ENCODE measurements at regions not wholly inside any gene's neighbourhood (a gene's known extent, or its start where the extent isn't known, plus 50 kb on each side); places are given as distances from the start of the nearest gene placed in this dataset.

DNA sequence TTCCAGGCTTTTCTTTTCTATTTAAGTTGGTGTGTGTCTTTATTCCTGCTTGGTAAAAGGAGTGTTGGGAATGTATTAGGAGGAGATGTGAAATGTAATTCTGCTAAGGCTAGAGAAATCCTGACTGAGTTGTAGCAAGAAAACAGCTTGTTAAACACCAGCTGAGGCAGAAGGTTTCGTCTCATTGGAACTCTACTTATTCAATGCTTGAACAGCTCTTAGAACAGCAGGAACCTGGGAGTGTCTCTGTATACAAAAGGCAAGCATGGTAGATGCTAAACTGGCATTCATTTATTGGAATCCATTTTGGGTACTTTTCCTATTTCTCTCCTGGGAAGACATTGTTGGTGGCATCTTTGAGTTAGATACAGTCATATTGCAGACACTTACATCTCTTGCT lies 280.9 kb downstream of the HRH4 start:
- DNase-seq = no peak

DNA sequence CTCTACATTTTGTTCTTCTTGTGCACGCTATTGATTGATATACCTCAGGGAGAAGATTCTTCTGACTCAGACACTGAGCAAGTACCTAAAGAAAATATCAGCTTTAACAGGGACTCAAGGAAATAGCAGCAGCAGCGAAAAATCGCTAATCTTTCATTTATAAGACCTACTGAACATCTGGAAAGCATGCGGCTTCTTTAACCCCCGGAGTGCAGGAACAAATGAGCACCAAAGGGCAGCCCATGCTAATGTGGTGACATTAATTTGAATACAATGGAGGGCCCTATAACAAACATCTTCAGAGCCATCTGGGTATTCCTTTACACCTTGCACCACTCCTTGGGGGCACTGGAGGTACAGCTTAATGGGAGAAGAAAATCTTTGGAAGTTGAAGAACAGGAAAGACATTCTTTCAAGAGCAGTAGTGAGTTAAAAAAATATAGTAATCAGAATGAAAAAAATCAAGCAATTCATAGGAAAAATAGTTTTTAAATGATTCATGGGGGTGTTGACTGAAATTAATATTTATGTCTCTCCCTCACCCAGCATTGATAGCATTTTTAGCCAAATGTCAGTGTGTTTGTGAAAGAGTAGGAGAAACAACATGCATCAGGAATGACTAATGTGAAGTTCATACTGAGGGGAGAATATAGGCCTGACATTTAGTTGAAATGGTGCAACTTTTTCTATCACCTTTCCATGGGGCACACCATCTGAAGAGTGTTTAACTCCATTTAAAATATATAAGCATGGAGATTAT lies 281.7 kb downstream of the HRH4 start:
- DNase-seq = no peak

DNA sequence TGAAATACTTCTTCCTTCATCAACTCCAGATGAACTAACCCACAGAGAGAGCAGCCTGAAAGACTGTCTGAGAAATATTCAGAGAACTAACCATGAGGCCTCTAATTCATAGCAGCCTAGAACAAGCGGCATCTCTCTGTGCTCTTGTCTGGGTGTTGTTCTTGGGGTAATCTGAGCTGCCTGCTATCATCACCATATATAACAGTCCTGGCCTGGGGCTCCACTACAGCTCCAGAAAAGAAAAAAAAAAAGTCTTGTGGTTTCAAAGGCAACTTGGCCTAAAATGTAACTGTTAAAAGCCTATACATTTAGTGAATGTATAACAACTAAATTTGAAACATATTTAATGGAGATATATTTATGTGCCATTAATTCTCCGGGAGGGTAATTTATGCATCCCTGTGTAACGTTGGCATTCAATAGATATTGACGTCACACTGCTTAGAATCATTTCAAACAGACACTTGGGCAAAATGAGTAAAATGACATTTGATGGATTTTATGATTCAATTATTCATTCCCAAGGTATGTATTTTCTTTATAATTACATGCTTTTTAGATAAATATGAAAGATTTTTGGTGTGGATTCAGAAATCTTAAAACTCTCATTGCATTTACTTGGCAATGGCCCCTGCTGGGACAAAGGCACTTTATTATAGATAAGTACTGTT lies 294.3 kb downstream of the HRH4 start:
- no peak for DNase-seq

DNA sequence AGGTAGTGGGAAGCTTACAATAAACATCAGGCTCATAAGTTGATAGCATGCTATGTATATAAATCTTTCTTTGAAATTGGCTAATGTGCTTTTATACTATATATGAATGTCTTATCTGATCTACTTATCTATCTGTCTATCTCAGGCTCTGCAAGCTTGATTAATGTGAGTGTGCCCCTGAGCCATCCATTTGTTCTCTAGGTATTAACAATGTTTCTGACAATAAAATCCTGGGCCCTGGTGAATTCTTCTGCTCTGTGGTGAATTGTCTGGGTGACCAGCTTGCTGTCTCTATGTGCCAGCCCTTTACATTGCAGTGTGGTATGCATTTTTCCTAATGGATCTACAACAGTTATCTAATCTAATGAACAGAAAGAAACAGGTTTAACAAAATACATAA lies 295.9 kb downstream of the HRH4 start:
- DNase-seq = no peak

DNA sequence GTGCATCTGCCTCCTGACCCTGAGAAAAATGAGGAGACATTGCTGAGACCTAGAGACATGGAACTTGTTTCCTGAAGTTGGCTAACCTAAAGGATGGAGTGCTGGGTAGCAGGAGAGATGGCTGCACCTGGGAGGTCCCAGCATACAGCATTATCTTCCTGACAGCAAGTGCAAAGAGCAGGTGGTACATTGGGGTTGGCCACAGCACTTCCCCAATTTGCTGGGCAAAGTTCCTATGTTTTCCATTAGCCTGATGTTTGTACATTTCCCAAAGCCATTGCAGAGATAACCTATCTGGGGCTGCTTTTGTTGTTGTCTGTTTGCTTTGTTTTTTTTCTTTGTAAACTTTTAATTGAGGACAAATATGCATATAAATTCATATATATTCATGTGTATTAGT lies 296.7 kb downstream of the HRH4 start:
- no peak for DNase-seq

DNA sequence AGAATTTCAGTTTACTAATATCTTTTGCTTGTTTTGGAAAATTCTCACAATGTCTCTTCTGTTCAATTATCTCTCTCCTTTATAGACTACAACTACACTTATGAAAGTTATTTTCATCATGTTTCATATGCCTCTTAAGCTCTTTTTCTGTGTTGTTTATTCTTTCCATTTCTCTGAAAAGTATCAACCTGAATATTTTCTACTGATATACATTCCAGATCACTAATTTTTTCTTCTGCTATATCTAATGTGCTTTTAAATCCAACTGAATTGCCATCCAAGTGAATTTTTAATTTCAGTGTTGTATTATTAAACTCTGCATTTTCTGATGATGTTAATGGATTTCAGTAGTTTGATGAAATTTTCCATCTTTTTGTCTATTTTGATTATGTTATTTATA lies 301.3 kb downstream of the HRH4 start:
- no peak for DNase-seq

DNA sequence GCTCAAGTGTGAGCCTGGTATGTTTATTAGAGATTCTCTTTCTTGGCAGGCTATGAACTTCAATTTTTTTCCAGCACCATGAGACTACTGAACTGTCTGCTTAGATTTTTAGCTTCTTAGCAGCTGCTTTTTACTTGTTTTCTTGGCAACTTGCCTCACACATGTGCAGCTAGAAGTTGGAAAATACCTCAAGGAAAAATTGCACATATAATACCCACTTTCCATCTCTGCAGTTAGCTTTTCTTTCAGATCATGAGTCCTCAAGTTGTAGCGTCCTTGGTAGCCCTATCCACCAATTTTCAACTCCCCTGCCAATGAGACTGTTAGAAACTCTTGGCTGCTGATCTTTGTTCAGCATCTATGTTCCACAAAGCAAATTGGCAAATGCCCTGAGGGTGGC lies 302.1 kb downstream of the HRH4 start:
- DNase-seq = no peak

DNA sequence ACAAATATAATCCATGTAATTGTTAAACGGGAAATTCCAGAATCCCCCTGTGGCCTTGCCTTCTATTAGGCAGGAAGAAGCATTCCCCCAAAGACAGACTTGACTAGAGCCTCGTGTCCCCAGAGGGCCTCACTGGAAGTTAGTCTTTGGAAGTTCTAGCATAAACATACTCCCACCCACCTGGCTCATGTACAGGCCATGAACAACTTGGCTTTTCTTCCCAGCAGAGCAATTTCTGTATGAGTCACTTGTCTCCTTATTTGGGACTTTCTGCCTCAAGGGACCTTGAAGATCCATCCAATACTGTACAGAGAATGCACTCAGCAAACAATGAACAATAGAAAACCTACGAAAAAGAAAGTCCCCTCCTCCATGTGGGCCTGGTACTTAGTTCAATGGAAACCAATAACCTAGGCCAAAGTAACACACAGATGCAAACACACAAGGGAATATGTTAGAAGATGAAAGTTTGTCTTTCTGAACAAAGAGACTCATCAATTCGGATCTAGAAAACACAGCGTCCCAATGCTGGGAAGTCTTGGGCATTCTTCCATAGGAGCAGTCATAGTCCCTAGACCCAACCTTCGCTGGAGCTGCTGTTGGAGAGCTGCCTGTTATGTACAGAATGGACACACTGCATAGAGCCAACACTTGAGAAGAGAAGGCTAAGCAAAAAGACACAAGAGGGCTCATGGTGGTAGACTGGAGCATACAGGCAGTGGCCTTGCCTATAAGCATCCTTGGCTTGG lies 303.5 kb downstream of the HRH4 start:
- no peak for DNase-seq

DNA sequence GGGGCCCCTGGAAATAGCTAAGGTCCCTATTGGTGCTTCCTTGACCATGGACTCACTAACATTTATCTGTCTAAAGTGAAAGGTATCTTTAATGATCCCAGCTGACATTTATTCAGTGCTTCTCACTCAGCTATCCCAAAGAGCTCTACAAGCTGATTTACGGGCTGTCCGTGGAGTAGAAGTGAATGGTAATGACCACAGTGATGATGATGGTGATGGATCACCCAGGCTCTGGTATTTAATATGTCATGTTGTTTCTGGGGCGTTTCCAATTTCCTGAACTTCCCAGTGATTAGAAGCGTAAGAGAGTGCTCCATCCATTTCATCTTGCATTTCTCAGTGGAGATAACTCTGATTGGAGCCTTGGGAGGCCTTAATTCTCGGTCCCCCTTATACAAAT lies 304.3 kb downstream of the HRH4 start:
- no peak for DNase-seq

DNA sequence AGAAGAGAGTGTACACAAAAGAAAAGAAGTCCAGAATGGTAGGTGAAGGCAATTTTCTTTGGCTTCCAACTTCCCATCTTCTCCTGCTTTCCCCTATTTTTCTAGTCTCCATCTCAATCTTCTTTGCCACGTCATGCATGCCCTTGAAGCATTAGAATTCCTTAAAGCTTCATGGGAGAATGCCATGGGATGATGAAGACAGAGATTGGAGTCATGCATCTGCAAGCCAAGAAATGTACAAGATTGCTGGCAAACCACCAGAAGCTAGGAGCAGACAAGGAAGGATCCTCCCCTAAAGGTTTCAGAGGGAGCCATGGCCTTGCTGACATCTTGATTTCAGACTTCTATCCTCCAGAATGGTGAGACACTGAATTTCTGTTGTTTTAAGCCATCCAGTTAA lies 305.9 kb downstream of the HRH4 start:
- no peak for DNase-seq

DNA sequence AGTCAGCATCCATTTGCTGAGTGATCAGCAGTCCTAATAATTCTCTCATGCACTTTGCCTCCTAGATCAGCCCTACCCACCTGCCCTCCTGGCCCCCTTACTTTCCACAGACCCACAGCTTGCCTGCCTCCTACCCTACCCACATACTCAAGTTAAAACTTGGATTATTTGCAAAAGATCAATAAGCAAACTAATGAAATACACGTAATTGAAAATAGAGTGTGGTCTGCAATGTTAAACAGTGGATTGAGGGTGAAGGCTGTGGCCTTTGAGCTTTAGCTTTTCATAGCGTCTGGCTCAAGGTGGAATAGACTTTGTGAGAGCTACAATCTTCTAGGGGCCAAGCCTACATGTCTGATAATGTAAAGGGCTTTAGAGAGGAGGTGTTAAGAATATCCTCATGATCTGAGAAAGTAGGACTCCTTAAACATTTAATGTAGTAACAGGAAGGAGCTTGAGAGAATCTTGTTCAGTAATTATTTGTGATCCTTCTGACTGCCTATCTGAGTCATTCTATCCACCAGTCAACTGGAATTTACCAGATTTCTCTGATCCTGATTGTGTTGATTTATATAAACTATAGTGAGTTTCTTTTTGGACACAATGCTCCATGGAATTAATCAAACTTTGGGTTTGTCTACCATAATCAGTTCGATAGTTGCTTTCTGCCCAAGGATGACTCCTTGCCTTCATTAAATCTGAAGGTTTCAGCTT lies 310.0 kb downstream of the HRH4 start:
- no peak for DNase-seq

DNA sequence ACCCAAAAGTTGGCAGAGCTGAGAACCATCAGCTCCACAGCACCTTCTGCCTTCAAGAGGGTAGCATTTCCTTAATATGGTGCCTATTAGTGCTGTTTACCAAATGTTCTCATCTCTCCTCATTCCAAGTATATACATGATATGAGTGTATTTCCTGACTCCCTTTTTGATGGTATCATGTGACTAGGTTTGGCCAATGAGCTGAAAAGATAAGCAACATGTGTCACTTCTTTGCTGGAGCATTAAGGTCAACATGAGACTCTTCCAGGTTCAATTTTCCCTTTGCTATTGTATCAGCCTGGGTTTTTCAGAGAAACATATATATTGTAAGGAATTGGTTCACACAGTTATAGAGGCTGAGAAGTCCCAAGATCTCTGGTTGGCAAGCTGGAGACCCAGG lies 310.9 kb downstream of the HRH4 start:
- no peak for DNase-seq

DNA sequence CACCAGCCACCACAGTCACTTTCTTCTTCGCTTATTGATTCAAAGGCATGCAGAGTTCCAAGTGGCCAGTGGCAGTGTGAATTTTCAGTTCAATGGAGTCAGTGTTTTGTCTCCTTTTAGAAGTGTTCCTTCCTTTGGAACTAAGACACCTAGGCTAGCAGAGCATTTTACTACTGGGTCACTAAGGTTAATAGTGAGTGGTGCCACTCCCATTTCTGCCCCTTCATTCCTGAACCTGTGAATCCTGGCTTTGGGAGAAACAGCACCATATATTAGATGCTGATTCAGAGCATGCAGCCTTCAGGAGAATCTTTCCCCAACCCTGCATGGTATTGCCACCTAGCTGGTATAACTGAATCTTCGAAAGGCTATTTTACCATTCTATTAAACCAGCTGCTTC lies 312.7 kb downstream of the HRH4 start:
- DNase-seq = no peak

DNA sequence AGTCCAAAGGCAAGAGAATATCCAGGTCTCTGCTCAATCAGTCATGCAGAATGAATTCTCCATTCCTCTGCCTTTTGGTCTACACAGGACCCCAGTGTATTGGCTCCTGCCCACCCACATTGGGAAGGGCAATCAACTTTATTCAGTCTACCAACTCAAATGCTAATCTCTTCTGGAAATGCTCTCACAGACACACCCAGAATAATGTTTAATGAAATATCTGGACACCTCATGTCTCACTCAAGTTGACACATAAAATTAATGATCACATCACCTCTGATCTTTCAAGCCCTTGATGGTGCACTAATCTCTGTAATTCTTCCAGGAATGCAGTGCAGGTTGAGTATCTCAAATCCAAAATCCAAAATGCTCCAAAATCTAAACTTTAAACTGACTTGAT lies 315.6 kb downstream of the HRH4 start:
- DNase-seq = no peak

DNA sequence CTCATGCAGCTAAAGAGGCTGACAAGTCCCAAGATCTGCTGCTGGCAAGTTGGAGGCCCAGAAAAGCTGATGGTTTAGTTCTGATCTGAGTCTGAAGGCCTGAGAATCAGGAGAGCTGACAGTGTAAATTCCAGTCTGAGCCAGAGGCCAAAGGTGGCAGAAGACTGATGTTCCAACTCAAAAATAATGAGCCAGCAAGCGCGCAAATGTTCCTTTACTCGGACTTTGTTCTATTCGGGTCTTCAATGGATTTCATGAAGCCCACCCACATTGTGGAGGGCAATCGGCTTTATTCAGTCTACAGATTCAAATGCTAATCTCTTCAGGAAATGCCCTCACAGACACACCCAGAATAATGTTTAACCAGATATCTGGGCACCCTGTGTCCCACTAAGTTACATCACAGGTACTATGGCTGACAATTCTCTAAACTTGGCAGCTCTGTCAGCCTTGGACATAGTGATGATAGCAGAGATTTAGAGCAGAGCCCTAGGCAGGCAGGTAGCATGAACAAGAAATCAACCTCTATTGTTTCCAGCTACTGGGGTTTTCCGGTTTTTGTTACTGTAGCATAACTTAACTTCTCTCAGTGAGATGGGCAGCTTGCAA lies 318.5 kb downstream of the HRH4 start:
- DNase-seq = no peak

DNA sequence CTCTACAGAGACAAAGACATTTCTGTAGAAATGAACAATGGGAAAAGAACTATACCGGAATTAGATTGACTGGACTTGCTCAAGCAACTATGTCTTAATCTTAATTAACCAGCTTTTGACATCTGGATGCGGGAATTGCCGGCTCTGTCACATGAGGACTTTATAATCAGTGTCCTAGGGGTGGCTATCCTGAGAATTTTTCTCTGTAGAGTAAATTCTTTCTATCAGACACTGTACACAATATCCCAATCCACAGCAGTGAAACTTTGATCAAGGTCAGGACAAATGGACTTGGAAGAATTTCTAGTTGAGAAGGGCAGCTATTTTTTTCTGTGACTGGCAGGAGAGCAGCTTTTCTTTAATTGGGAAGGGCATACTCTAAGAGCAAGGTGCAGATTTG lies 322.1 kb downstream of the HRH4 start:
- no peak for DNase-seq

DNA sequence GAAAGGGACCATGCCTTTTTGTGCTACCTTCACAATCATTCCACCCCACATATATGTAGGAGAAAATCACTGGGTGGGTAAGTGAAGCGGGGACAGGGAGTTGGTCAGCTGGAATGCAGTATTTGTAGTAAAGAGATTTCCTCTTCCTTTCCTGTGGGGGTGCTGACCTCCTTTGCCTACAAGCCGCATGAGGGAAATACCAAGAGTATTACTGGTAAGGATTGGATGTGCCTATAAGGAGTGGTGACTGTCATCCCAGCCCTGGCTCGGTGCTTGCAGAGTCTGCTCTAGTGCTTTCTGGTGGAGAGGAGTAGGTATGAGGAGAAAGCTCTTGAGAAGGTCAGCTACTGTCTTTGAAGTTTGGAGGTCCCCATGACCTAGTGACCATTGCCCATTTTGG lies 324.6 kb downstream of the HRH4 start:
- no peak for DNase-seq

DNA sequence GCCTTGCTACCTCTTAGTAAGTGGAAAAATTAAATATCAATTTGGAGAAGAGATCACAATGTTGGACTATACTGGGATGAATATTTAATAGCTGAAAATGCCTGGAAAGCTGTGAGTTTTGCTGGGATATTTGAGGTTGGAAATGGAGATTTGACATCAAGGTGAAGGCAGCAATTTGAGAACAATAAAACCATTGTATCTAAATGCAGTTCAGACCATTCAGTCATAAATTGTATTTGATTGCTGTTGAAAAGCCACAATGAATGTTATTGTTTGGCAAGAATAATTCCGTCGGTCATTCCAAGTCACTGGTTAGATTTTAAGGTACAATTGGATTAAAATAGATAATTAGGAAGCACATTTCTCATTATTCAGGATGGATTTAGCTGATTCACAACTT lies 325.6 kb downstream of the HRH4 start:
- no peak for DNase-seq

DNA sequence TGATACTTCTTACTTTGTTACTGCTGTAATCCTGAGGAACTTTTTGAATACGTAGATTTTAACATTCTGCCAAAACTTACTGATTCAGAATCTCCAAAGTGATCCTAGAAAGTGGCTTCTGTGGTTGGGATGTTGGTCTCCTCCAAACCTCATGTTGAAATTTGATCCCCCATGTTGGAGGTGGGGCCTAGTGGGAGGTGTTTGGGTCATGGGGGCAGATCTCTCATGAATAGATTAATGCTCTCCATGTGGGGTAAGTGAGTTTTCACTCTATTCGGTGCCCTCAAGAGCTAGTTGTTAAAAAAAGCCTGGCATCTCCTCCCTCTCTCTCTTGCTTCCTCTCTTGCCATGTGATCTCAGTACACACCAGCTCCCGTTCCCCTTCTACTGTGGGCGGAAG lies 329.9 kb downstream of the HRH4 start:
- no peak for DNase-seq

DNA sequence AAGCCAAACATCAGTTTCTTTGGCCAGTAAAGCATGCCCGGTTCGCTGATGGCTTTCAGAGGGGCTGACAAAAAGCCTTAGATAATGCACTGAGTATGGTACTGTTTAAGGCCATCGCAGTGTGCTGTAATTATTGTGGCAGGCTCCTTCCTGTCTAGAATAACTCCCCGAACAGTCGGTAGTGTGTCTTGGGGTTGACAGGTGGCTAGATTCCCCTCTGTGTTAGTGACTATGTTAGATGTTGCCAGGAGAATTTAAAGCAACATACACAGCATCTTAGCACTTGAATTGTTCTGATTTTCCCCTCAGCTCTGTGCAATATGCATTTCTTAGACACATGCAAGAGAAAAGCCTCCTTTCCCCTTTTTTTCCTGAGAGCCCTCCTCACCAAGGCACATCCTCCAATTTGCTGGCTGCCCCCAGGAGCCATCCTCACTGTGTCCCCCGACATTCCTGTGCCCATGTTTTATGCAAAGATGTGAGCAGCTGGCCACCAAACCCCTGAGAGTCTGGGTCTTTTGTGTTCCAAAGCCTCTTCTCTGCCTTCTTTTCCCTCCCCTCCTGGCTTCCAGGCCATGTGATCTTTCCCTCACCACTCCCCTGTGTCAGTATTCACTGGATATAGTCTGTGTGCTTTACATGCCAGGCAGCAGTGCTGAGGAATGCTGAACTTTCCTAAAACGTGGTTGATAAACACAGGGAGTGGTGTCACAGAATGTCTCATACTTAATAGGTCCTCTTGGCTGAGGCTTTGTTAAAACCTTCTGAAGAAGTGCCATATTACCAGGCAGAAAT lies 331.5 kb downstream of the HRH4 start:
- DNase-seq = no peak

DNA sequence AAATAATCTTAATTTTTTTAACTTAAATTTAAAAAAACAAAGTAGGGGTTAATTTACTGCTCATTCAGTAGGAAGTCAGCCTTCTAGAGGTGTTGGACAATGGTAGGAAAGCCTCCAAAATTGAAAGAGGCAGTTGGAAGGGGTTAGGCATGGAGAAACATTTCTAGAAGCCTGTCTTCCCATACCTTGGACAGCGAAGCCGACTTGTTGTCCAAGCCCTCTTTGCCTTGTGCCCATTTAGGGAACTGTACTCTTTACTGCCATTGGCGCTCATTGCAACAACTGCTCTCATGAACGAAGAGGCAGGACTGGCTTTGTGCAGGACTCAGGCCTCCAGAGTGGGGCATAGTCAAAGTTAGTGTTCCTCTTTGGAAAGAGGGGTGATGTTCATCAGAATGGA lies 333.3 kb downstream of the HRH4 start:
- DNase-seq = no peak

DNA sequence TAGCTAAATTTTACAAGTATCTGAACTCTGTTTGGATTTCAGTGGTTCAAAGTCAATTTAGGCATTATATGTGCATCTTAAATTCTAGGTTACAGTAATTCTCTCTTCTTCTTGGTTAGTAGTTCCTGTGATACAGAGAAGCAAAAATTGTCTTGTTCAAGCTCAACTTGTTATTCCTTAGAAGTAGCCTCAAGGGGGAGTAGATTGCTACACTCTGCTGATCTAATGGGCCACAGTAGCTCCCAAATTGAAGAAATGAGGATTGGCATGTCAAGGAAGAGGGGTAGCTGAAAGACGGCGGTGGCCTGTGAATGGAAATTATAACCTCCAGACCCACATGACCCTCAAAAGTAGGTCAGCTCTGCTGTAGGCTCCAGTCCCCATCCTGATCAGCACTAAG lies 334.7 kb downstream of the HRH4 start:
- no peak for DNase-seq
